ENCODE measurements at regions not wholly inside any gene's neighbourhood (a gene's known extent, or its start where the extent isn't known, plus 50 kb on each side); places are given as distances from the start of the nearest gene placed in this dataset.

DNA sequence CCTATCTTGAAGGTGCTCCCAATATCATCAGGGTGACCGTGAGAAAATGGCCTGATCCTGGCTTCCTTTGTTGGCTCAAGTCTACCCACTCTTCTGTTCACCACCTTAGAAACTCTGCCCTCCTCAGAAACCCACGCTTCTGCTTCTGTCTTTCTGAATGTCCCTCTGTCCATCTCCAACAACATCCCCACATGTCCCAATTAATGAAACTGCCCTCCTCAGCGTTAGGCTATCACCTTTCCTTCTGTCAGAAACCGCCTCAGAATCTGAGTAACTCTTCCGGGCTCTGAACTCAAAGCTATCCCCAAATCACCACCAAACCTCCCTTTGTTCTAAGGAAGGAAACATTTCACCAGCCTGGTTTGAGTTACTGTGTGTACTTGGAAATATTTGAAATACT is 315.8 kb upstream of the ZNF32 start:
- Histone ChIP-seq H3K9me3 (no peaks in the 10 kb centered on the region), H3K27me3 (no peaks in the 10 kb centered on the region), H3K36me3 (no peaks in the 10 kb centered on the region), H3K27ac (no peak overlapping the region), H3K4me3 (no peak overlapping the region), H3K4me1 (peaks cover 0 to 5% (median 0%) of the 10 kb centered on the region in 4 donors)
- TF ChIP-seq CTCF (IDR thresholded peaks at IDR 0.05) (no peak), POLR2A (IDR thresholded peaks at IDR 0.05) (no peak)
- DNase-seq, result peak in 1 of 3 donors; percentile 11

DNA sequence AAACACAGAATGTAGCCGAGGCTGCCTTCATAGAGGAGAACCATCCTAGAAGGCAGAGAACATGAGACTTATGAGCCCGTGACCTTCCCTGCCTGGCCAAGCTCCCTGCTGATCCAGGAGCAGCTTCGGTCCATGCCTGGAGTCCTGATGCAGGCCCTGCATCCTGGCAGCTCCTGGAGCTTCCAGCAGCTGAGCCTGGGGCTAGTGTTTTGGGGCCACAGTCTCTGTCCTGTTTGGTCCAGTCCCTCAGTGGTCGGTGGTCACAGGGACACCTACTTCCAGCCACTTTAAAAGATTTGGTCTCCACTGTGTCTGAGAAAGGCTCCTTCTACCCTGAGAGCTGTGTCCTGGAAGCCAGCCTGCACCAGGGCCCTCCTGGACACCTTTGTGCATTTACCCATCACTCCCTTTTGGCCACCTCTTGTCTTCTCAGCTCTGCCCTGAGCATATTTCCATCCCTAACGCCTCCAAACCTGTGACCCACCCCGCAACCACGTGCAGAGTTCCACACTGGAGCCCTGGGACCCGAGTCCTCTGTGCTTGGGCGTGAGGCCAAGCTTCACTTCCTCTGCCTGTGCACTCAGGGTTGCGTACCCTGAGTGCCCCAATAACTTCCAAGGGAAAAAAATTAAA is 315.2 kb upstream of the ZNF32 start:
- H3K4me1 ChIP-seq, result peaks cover 0 to 5% (median 0%) of the 10 kb centered on the region in 4 donors
- no peaks in the 10 kb centered on the region for H3K27me3 ChIP-seq
- TF ChIP-seq CTCF (IDR thresholded peaks at IDR 0.05) (no peak), POLR2A (IDR thresholded peaks at IDR 0.05) (no peak)
- no peak overlapping the region for H3K4me3 ChIP-seq
- no peaks in the 10 kb centered on the region for H3K9me3 ChIP-seq
- no peaks in the 10 kb centered on the region for H3K36me3 ChIP-seq
- DNase-seq, result peak in 1 of 3 donors; percentile 42
- no peak overlapping the region for H3K27ac ChIP-seq

DNA sequence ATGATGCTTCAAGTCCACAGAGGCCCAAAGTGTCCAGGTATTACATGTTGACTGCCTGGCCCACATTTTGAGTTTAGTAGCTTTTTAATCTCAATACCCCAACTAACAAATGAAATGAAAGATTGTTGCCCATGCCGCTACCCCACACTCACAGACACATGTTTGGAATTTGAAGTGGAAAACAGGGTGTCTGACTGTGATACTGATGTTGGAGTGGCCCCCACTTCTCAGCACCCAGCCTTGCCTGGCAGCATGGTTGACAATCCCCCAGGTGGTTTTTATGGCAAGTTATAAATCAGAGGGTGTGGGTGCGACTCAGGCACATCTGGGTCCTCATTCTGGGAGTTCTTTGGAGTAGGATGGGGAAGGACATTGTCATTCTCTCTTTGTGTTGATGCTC is 314.7 kb upstream of the ZNF32 start:
- TF ChIP-seq CTCF (IDR thresholded peaks at IDR 0.05) (no peak), POLR2A (IDR thresholded peaks at IDR 0.05) (no peak)
- Histone ChIP-seq H3K27me3 (no peaks in the 10 kb centered on the region), H3K4me3 (no peak overlapping the region), H3K36me3 (no peaks in the 10 kb centered on the region), H3K9me3 (no peaks in the 10 kb centered on the region), H3K4me1 (peaks cover 0 to 5% (median 0%) of the 10 kb centered on the region in 4 donors), H3K27ac (no peak overlapping the region)
- DNase-seq, result no peak

DNA sequence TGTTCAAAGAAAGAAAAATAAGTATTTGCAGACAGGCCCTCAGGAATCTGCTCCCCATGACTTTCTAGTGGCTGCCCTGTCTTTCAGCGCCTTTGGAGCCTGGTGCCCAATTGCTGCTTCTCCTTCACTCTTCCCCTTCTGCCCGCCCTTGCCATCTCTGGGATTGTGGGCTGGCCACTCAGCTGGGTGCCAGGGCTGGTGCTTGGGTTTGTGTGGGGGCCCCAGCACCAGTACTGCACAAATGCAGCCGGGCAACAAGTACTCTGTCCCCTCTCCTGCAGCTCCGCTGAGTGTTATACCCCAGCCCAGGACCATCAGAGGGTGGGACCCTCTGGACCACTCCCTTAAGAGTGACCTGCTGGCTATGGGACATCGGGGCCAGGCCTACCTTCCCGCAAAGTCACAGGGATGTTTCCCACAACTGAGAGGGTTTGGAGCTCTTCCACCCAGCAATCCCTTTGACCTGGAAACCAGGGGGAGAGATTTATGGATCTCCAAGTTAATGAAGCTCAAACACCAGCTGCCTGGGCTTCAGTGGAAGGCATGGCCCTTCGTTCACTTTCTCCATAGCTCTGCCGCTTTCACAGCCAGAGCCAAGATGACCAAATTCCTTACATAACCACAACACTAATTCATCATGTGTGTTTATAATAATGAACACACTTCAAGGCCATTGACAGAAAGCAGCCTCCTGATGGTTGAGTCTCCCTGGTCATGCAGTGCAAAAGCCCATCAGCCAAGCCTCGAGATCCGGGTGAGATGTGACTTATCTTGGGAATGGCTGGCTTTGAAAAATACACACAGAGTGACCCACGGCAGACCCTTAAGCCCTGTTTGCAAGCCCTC is 313.9 kb upstream of the ZNF32 start:
- H3K9me3 ChIP-seq, result no peaks in the 10 kb centered on the region
- H3K36me3 ChIP-seq, result no peaks in the 10 kb centered on the region
- TF ChIP-seq CTCF (IDR thresholded peaks at IDR 0.05), result no peak
- no peak for TF ChIP-seq POLR2A (IDR thresholded peaks at IDR 0.05)
- H3K4me1 ChIP-seq, result peaks cover 0 to 5% (median 0%) of the 10 kb centered on the region in 4 donors
- no peak overlapping the region for H3K27ac ChIP-seq
- peak in 1 of 3 donors; percentile 30 for DNase-seq
- no peak overlapping the region for H3K4me3 ChIP-seq
- H3K27me3 ChIP-seq, result no peaks in the 10 kb centered on the region

DNA sequence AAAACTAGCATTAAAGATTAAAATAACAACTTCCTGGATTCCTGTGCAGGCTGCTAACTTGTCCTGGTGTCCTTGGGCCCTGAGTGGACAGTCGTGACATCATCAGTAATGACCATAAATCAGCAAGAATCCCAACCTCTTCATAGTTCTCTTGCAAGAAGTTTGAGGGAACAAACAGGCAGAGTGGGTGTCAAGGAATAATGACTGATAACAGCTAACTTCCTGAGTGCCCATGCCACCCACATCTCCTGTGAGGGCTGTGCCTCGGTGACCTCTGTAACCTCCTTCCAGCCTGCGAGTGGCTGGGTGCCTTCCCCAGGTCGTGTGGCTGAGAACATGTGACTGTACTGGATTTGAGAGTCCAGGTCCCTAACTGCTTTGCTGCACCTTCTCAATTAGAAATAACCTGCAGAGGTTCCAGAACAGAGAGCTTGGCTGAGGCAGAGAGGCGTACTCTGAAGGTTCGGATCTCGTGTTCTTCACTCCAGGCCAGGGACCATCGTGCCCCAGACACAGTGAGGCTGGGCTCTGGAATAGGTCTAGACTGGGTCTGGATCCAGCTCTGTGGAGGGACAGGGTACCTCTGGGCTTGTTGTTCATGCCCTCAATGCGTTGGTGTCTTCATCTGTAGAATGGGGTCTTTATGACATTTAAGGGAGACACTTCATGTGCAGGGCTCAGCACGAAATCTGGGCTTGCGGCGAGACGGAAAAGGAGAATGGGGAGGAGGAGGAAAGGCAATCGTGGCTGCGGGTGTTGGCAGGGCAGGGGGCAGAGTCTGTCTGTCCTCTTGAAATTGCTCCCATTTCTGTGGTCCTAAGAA is 313.1 kb upstream of the ZNF32 start:
- H3K27ac ChIP-seq, result no peak overlapping the region

More for the DNA sequence above, 313.1 kb upstream of the ZNF32 start:
- H3K4me3 ChIP-seq, result no peak overlapping the region
- H3K27me3 ChIP-seq, result no peaks in the 10 kb centered on the region
- no peaks in the 10 kb centered on the region for H3K9me3 ChIP-seq
- TF ChIP-seq CTCF (IDR thresholded peaks at IDR 0.05), result no peak
- TF ChIP-seq POLR2A (IDR thresholded peaks at IDR 0.05), result no peak
- no peaks in the 10 kb centered on the region for H3K36me3 ChIP-seq
- peaks cover 0 to 5% (median 0%) of the 10 kb centered on the region in 4 donors for H3K4me1 ChIP-seq
- DNase-seq, result no peak
